ENCODE measurements at regions not wholly inside any gene's neighbourhood (a gene's known extent, or its start where the extent isn't known, plus 50 kb on each side); places are given as distances from the start of the nearest gene placed in this dataset.

- DNase-seq (ENCODE audit: low read depth) = no peak
- no peak for TF ChIP-seq CTCF (IDR thresholded peaks at IDR 0.05; ENCODE audit: insufficient read depth, low read depth, low read length, missing control alignments)
- no peak overlapping the region for H3K4me3 ChIP-seq (ENCODE audit: low read depth, low read length)
These were observed 50.4 kb downstream of the FHIP1A start for GRCh38 chr4:151459375-151459774.

GRCh38 chr4:151460434-151460833 is 51.5 kb downstream of the FHIP1A start:
- no peak for TF ChIP-seq CTCF (IDR thresholded peaks at IDR 0.05; ENCODE audit: insufficient read depth, low read depth, low read length, missing control alignments)
- DNase-seq (ENCODE audit: low read depth) = no peak
- H3K4me3 ChIP-seq (ENCODE audit: low read depth, low read length) = no peak overlapping the region

- no peak for DNase-seq (ENCODE audit: low read depth)
- H3K4me3 ChIP-seq (ENCODE audit: low read depth, low read length) = no peak overlapping the region
- no peak for TF ChIP-seq CTCF (IDR thresholded peaks at IDR 0.05; ENCODE audit: insufficient read depth, low read depth, low read length, missing control alignments)
These were observed 53.6 kb downstream of the FHIP1A start for GRCh38 chr4:151462554-151462953.

- no peak for TF ChIP-seq CTCF (IDR thresholded peaks at IDR 0.05; ENCODE audit: insufficient read depth, low read depth, low read length, missing control alignments)
- no peak overlapping the region for H3K4me3 ChIP-seq (ENCODE audit: low read depth, low read length)
These were observed 60.0 kb downstream of the FHIP1A start for GRCh38 chr4:151468715-151469696.

GRCh38 chr4:151469970-151470369 is 61.0 kb downstream of the FHIP1A start:
- no peak overlapping the region for H3K4me3 ChIP-seq (ENCODE audit: low read depth, low read length)
- no peak for TF ChIP-seq CTCF (IDR thresholded peaks at IDR 0.05; ENCODE audit: insufficient read depth, low read depth, low read length, missing control alignments)
- DNase-seq (ENCODE audit: low read depth) = no peak

More at GRCh38 chr4:151468715-151469696, 60.0 kb downstream of the FHIP1A start:
- DNase-seq (ENCODE audit: low read depth) = no peak

- no peak overlapping the region for H3K4me3 ChIP-seq (ENCODE audit: low read depth, low read length)
- no peak for TF ChIP-seq CTCF (IDR thresholded peaks at IDR 0.05; ENCODE audit: insufficient read depth, low read depth, low read length, missing control alignments)
- no peak for DNase-seq (ENCODE audit: low read depth)
These were observed 62.8 kb downstream of the FHIP1A start for GRCh38 chr4:151471728-151472127.
